ENCODE measurements at regions not wholly inside any gene's neighbourhood (a gene's known extent, or its start where the extent isn't known, plus 50 kb on each side); places are given as distances from the start of the nearest gene placed in this dataset.

- ATAC-seq (no peak), DNase-seq (no peak)
- CTCF ChIA-PET: no interaction called here
- intact Hi-C loops (cut with micrococcal nuclease): no loop called here
- TF ChIP-seq CTCF (IDR thresholded peaks at IDR 0.05): no peak
- Mint-ChIP-seq H3K27me3 (no peaks in the 10 kb centered on the region), H3K36me3 (ENCODE audit: low read depth) (no peaks in the 10 kb centered on the region), H3K27ac (no peak overlapping the region), H3K4me3 (no peak overlapping the region), H3K9me3 (peaks cover 4% of the 10 kb centered on the region), H3K4me1 (ENCODE audit: low read depth) (no peaks in the 10 kb centered on the region)
- POLR2A ChIA-PET: no interaction called here
These were observed 815.0 kb downstream of the CDH18 start for GRCh38 chr5:19172926-19173470.

GRCh38 chr5:19175776-19176570 is 812.0 kb downstream of the CDH18 start:
- Mint-ChIP-seq H3K9me3 (peaks cover 2% of the 10 kb centered on the region), H3K27ac (no peak overlapping the region), H3K4me1 (ENCODE audit: low read depth) (no peaks in the 10 kb centered on the region), H3K4me3 (no peak overlapping the region), H3K36me3 (ENCODE audit: low read depth) (no peaks in the 10 kb centered on the region), H3K27me3 (no peaks in the 10 kb centered on the region)
- no peak for DNase-seq
- ChIA-PET CTCF (no interaction called here), POLR2A (no interaction called here)
- ATAC-seq: no peak
- no peak for TF ChIP-seq CTCF (IDR thresholded peaks at IDR 0.05)
- intact Hi-C loops (cut with micrococcal nuclease): no loop called here

GRCh38 chr5:19179571-19179970 is 808.4 kb downstream of the CDH18 start:
- CTCF ChIA-PET: no interaction called here
- peaks cover 2% of the 10 kb centered on the region for H3K9me3 Mint-ChIP-seq
- H3K27ac Mint-ChIP-seq: no peak overlapping the region

GRCh38 chr5:19189176-19189575 is 798.8 kb downstream of the CDH18 start:
- no peaks in the 10 kb centered on the region for H3K36me3 Mint-ChIP-seq (ENCODE audit: low read depth)
- no peak overlapping the region for H3K27ac Mint-ChIP-seq
- CTCF ChIA-PET: no interaction called here

More at GRCh38 chr5:19179571-19179970, 808.4 kb downstream of the CDH18 start:
- Mint-ChIP-seq H3K4me1 (ENCODE audit: low read depth) (no peaks in the 10 kb centered on the region), H3K4me3 (no peak overlapping the region), H3K36me3 (ENCODE audit: low read depth) (no peaks in the 10 kb centered on the region), H3K27me3 (no peaks in the 10 kb centered on the region)
- DNase-seq (no peak), ATAC-seq (no peak)
- no peak for TF ChIP-seq CTCF (IDR thresholded peaks at IDR 0.05)
- intact Hi-C loops (cut with micrococcal nuclease): no loop called here
- POLR2A ChIA-PET: no interaction called here

More at GRCh38 chr5:19189176-19189575, 798.8 kb downstream of the CDH18 start:
- no peak for DNase-seq
- H3K27me3 Mint-ChIP-seq: no peaks in the 10 kb centered on the region
- intact Hi-C loops (cut with micrococcal nuclease): no loop called here
- peaks cover 4% of the 10 kb centered on the region for H3K9me3 Mint-ChIP-seq
- TF ChIP-seq CTCF (IDR thresholded peaks at IDR 0.05): no peak
- ATAC-seq: no peak
- POLR2A ChIA-PET: no interaction called here
- no peaks in the 10 kb centered on the region for H3K4me1 Mint-ChIP-seq (ENCODE audit: low read depth)
- H3K4me3 Mint-ChIP-seq: no peak overlapping the region

Data from activated CD8-positive, alpha-beta T cell treated with anti-CD3 and anti-CD28 coated beads for 36 hours (primary cell).